GM19023 (cell line): ENCODE measurements at regions not wholly inside any gene's neighbourhood (a gene's known extent, or its start where the extent isn't known, plus 50 kb on each side); places are given as distances from the start of the nearest gene placed in this dataset.
"Not testable (repeated sequence)": the region's sequence is repeated elsewhere in the genome, so short reads cannot be mapped to it uniquely, and the experiment has no call there.

ENCODE experiments used
- ATAC-seq: cut with Tn5 transposase; IDR thresholded peaks from one replicate; pipeline ENCODE4 v1.9.1; 2021; ENCODE audit warnings: mild to moderate bottlenecking, moderate library complexity; ENCODE audit not compliant: unreplicated experiment

- ATAC-seq: no peak
These were observed 115.4 kb upstream of the FBXL7 start for GRCh38 chr5:15384581-15384980.

GRCh38 chr5:15384176-15384575, 115.8 kb upstream of the FBXL7 start:
- ATAC-seq: no peak

GRCh38 chr5:15383469-15383868, 116.5 kb upstream of the FBXL7 start:
- ATAC-seq: no peak

- no peak for ATAC-seq
These were observed 117.0 kb upstream of the FBXL7 start for GRCh38 chr5:15383021-15383420.

- no peak for ATAC-seq
These were observed 122.2 kb upstream of the FBXL7 start for GRCh38 chr5:15377573-15378340.

GRCh38 chr5:15376803-15377202, 123.2 kb upstream of the FBXL7 start:
- no peak for ATAC-seq

- ATAC-seq: no peak
These were observed 123.9 kb upstream of the FBXL7 start for GRCh38 chr5:15376088-15376487.

- ATAC-seq: no peak
These were observed 124.4 kb upstream of the FBXL7 start for GRCh38 chr5:15375559-15375958.

GRCh38 chr5:15374886-15375285, 125.1 kb upstream of the FBXL7 start:
- ATAC-seq: no peak

GRCh38 chr5:15373151-15373550, 126.8 kb upstream of the FBXL7 start:
- no peak for ATAC-seq

- ATAC-seq: no peak
These were observed 128.8 kb upstream of the FBXL7 start for GRCh38 chr5:15371184-15371583.

GRCh38 chr5:15368835-15369234, 131.1 kb upstream of the FBXL7 start:
- ATAC-seq: no peak

- ATAC-seq: no peak
These were observed 132.5 kb upstream of the FBXL7 start for GRCh38 chr5:15367489-15367888.

GRCh38 chr5:15366676-15367391, 133.1 kb upstream of the FBXL7 start:
- ATAC-seq: no peak

- ATAC-seq: no peak
These were observed 134.9 kb upstream of the FBXL7 start for GRCh38 chr5:15365070-15365469.

GRCh38 chr5:15363601-15364000, 136.4 kb upstream of the FBXL7 start:
- ATAC-seq: no peak

- not testable (repeated sequence) for ATAC-seq
These were observed 142.9 kb upstream of the FBXL7 start for GRCh38 chr5:15357092-15357453.

GRCh38 chr5:15356308-15357091, 143.5 kb upstream of the FBXL7 start:
- ATAC-seq: not testable (repeated sequence)

GRCh38 chr5:15354021-15354420, 146.0 kb upstream of the FBXL7 start:
- ATAC-seq: no peak

GRCh38 chr5:15353086-15353645, 146.8 kb upstream of the FBXL7 start:
- no peak for ATAC-seq

GRCh38 chr5:15350614-15351013, 149.4 kb upstream of the FBXL7 start:
- ATAC-seq: no peak
